HuH-7 (cell line): ENCODE measurements at regions not wholly inside any gene's neighbourhood (a gene's known extent, or its start where the extent isn't known, plus 50 kb on each side); places are given as distances from the start of the nearest gene placed in this dataset.

Experiments
- DNase-seq: peaks from one replicate; pipeline ENCODE4 v3.0.0; 2011; ENCODE audit warnings: low spot score

DNA sequence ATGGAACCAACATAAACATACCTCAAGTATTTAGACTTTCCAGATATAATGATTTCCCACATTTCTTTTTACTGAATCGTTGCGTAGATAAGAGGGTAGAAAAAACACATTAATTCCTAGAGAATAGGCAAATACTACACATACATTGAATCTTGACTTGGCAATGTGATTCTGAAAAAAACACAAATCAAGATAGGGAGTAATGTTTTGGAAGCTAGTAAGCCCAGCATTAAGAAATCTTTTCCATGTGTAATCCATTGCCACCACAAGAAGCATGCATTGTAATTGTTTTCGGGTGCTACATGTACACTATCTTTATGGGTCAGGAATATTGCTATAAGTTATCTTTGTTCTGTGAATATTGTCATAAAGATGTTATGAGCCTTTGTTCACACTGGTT, 269.8 kb upstream of the PDGFD start:
- no peak for DNase-seq

DNA sequence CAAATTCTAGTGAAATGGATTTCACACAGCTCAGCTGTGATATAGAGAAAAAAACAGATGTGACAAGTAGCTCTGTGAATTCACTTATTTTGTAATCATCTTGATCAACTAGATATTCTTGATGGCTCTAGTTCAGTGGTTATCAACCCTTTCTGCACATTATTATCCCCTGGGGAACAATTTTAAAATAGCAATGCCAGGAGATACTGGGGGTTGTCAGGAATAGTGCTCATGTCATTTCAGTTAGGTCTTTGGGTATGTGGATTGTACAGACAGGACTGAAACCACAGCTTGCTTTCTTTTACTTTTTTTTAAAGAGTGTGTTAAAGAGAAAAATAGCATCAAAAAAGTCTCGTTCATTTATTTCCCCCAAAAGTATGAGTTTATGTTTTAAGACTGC, 269.0 kb upstream of the PDGFD start:
- DNase-seq, result no peak

DNA sequence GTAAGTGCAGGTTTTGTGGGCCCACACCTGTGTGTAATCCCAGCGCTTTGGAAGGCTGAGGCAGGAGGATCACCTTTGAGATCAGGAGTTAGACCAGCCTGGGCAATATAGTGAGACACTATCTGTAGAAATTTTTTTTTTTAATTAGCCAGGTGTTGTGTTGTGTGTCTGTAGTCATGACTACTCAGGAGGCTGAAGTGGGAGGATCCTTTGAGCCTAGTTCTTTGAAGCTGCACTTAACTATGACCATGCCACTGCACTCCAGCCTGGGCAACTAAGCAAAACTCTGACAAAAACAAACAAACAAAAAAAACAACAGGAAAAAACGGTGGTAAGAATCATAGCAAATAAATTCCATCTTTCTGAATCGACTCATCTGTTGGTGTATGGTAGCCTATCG, 268.6 kb upstream of the PDGFD start:
- no peak for DNase-seq

DNA sequence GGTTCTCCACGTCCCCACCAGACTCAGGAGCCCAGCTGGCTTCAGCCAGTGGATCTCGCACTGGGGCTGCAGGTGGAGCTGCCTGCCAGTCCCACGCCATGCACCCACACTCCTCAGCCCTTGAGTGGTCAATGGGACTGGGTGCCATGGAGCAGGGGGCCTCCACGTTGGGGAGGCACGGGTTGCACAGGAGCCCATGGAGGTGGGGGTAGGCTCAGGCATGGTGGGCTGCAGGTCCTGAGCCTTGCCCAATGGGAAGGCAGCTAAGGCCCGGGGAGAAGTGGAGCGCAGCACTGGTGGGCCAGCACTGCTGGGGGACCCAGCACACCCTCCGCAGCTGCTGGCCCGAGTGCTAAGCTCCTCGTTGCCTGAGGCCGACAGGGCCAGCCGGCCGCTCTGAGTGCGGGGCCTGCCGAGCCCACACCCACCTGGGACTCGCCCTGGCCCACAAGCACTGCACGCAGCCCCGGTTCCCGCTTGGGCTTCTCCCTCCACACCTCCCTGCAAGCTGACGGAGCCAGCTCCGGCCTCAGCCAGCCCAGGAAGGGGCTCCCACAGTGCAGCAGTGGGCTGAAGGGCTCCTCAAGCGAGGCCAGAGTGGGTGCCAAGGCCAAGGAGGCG, 258.5 kb upstream of the PDGFD start:
- no peak for DNase-seq

DNA sequence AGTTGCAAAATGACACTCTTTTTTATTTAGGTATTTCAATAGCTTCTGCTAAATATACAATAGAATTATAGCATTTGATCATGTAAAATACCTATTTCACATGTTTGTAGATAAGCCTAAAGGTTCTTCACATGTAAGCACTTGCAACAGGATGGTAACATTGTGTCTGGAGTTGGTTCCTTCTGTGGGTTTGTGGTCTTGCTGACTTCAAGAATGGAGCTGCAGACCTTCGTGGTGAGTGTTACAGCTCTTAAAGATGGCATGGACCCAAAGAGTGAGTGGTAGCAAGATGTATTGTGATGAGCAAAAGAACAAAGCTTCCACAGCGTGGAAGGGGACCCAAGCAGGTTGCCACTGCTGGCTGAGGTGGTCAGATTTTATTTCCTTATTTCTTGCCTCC, 246.4 kb upstream of the PDGFD start:
- DNase-seq, result no peak

DNA sequence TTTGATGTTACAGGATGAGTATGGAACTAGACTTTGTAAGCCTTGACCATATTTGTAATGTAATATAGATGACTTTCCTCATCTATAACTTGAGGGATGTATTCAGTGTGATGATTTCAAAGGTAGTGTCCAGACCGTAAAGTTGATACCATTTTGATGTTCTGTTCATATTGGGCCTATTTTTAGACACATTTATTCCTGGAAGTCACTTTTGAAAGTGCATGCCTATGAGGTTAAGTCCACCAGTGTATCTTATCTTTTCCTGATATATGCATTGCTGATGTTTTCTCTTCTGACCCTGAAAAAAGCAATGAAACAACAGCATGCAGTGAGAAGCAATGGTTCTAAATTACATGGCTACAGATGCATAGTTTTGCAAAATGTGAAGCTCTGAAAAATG, 244.7 kb upstream of the PDGFD start:
- DNase-seq, result no peak

DNA sequence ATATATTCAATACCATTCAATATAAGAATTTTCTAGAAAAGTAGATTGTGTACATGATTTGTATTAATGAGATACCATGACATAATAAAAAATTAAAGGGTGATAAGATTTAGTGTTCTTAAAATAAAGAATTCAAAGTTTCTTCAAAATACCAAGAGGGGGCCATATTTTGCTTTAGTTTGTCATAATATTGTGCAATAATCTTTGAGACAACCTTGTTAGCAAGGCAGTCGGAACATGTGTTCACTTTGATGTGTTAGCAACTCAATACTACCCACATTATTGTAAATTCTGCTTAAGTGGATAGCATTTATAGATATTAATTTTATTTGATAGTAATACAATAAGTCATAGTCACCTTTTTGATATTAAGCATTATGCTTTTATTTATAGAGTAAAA, 241.3 kb upstream of the PDGFD start:
- DNase-seq, result no peak

DNA sequence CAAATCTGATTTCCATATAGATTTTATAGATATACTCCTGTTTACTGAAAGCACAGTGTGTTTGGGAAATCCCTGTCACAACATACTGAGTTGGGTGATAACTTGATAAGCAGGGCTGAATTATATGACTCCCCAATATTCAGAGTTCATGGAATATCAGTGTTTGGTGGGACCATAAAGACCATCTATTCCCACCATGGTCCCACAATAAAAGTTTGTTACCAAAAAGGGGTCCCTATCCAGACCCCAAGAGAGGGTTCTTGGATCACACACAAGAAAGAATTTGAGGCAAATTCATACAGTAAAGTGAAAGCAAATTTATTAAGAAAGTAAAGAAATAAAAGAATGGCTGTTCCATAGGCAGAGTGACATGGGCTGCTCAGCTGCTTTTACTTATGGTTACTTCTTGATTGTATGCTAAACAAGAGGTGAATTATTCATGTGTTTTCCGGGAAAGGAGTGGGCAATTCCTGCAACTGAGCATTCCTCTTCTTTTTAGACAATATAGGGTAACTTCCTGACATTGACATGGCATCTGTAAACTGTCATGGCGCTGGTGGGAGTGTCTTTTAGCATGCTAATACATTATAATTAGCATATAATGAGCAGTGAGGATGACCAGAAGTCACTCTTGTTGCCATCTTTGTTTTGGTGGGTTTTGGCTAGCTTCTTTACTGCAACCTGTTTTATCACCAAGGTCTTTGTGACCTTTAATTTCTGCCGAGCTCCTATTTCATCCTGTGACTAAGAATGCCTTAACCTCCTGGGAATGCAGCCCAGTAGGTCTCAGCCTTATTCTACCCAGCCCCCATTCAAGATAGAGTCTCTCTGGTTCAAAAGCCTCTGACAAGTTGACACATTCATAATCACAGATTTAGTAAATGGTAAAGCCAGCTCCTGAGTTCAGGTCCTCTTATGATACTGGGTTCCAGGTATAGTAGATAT, 240.6 kb upstream of the PDGFD start:
- DNase-seq, result no peak

DNA sequence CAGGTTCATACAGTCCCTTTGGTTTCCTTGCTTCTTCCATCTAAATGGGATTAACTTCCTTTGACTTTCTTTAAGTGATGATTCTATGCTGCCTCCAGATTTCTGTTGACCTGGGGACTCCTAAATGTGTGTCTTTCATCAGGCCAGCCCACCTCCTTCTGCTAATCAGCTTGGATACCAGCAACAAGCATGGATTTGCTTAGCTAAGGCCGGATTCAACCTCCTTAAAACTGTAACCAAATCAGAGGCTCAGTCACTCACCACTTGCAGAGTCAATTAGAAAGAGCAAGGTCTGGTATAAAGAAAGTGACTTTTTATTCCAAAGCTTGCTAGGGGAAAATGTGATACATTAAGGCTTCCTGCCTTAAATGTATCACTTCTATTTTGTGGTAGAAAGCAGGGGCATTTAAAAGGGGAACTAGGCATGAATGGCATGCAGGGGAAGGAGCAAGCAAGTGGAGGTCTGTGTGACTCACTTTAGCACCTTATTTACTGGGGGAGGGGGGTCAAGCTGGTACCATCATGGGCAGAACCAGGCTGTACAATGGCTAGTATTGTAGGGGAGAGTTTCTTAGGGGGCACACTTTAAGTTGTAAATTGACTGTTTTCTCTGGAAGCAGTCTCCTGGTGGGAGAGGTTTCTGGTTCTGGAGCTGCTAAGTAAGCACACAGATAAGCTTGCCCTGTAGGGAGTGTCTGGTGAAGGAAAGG, 239.0 kb upstream of the PDGFD start:
- DNase-seq, result no peak

DNA sequence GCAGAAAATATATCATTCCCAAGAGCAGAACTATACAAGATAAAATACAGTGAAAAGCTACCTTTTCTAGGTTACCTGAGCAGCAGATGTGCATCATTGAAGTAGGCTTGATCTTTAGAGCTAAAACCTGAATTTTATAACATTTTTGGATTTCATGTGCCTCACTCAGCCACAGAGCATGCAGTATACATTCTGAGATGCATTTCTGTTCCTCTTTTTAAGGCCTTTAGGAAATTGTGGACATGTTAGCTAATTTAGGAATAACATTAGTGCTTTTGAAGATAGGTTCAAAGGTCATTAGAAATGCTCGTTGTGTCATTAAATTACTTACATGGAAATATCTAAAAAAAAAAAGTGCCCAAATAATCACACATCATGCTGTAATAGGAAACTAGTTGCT, 230.6 kb upstream of the PDGFD start:
- no peak for DNase-seq

DNA sequence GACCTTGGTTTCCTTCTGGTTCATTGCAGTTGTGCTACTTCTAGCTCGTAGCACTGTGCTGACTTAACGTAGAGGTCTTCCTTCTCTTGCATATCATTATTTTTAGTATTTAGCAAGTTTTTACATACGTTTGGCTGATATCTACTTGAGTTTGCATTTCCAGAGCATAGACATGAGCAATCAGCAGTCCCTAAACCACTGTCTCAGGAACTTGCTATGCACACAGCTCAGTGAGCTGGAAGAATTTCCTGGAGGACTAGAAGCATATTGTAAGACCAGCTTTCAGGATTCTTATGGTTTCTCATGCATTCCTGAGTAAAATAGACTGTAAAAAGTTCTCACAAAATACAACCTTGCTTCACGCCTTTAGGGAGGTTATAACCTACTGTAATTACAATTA, 226.7 kb upstream of the PDGFD start:
- DNase-seq, result no peak

DNA sequence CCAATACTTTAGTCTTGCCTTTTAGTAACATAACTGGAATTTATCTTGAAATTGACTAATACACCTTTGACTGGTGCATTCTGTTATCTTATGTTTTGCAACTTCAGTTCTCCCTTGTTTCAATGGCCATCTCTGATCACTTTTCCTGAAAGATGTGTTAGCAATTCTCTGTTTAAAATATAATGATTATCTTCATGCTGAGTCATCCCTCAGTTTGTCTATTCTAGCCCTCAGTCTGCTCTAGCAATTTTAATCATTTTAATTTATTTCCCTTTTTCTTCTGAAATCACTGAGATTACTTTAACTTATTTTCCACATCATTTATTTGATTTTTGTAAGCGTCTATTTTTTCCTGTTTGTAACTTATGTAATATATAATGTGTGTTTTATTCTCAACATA, 221.9 kb upstream of the PDGFD start:
- DNase-seq, result no peak

DNA sequence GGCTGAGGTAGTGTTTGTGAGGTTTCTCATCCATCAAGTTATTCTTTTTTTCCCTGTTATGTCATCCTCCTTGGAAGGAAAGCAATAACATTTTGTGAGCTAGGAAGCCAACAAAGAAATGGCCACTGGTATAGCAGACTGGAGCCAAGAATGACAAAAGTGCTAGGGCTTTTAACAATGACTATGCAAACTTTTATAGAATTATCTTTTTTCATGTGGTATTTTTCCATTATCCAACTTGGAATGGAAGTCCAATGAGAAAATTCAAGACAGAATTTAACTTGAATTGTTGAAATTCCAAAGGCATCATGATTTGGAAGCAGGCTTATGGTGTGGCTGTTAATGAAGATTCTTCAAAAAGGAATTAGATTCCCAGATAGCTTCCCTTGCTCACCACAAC, 216.4 kb upstream of the PDGFD start:
- no peak for DNase-seq

DNA sequence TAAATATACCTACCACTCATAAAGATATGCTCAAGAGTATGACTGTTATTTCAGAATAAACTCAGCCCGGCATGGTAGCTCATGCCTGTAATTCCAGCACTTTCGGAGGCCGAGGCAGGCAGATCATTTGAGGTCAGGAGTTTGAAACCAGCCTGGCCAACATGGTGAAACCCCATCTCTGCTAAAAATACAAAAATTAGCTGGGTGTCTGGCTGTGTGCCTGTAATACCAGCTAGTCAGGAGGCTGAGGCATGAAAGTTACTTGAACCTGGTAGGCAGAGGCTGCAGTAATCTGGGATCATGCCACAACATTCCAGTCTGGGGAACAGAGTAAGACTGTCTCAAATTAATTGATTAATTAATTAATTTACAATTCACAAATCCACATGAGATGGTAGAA, 208.2 kb upstream of the PDGFD start:
- no peak for DNase-seq

DNA sequence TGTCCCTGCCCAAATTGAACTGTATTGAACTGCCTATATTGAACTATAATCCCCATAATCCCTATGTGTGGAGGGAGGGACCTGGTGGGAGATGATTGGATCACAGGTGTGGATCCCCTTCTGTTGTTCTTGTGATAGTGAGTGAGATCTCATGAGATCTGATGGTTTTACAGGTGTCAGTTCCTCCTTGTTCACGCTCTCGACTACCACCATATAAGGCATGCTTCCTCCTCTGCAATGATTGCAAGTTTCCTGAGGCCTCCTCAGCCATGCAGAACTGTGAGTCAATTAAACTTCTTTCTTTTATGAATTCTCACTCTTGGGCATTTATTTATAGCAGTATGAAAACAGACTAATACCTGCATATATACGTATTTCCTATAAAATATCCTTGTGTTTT, 206.5 kb upstream of the PDGFD start:
- DNase-seq, result no peak

DNA sequence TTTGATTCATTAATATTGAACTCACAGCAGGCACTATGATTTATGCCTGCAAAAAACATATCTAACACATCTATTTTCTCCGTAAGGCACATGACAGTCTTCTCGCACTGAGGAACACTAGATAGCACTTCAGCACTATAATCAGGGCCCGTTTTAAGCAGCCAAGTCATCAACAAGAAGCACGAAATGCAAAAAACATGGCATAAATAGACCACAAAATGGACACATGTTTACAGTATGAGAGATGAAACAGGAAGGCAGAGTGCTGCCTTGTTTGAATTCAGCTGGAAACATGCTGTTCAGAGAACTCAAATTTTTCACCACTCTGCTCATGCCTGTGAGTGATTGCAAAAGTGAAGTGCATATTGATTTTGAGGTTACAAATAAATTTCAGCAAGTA, 205.8 kb upstream of the PDGFD start:
- no peak for DNase-seq

DNA sequence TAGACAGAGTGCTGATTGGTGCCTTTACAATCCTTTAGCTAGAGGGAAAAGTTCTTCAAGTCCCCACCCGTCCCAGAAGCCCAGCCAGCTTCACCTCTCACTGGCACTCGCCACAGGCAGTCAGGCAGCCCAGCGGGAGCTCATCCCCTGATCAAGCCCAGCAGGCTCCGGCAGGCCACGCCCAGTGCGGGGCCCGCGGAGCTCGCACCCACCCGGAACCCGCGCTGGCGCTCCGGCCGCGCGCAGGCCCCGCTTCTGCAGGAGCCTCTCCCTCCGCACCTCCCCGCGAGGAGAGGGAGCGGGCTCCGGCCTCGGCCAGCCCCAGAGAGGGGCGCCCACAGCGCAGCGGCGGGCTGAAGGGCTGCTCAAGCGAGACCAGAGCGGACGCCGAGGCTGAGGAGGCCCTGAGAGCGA, 202.4 kb upstream of the PDGFD start:
- DNase-seq, result no peak

DNA sequence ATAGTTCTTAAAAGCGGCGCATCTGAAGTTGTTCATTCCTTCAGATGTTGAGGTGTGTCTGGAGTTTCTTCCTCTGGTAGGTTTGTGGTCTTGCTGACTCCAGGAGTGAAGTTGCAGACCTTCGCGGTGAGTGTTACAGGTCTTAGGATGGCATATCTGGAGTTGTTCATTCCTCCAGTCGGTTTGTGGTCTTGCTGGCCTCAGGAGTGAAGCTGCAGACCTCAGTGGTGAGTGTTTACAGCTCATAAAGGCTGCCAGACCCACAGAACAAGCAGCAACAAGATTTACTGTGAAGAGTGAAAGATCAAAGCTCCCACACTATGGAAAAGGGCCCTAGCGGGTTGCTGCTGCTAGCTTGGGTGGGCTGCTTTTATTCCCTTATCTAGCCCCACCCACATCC, 201.7 kb upstream of the PDGFD start:
- DNase-seq, result no peak

DNA sequence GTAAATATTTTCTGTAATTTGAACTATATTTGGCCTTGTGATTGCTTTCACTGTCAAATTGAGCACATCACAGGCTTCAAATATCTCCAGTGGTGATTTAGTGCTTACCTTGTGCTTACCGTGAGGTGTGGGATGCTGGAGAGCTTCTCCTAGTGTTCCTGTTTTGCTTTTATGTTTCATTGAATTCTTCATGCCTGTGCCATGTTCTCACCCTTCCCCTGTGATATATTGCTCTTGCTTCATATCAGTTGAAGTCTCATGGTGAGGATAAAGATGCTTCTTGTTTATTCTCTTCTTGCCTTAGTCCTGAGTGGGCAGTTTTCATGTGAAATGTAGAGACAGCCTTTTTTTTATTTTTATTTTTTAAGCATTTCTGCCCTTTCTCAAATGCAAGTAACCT, 198.0 kb upstream of the PDGFD start:
- DNase-seq, result no peak

DNA sequence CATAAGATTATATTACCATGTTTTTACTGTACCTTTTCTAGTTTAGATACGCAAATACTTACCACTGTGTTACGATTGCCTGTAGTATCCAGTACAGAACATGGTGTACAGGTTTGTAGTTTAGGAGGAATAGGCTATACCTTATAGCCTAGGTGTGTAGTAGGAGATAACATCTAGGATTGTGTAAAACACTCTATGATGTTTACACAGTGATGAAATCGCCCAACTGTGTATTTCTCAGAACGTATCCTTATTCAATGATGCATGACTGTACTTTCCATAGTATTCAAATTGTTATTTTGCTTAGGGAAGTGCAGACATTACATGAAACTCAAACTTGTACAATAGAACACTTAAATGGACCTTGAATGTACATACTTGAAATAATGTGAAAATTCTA, 188.1 kb upstream of the PDGFD start:
- DNase-seq, result no peak

DNA sequence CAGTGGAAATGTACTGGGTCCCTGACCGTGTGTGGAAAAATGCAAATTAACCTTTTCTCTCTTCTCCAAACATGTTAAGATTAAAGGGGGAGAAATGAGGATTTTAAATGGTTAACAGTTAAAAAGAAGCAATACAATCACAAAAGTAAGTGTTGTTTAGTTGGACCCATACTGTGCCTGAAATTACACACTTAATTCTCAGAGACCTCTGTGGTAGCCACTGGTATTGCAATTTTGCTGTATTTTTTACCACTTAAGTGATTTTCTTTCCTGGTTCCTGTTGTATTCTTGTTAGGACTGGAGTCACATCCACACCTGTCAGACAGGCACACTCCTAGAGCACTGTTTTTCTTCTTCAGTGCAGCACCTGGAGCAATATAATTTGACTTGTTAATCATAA, 179.6 kb upstream of the PDGFD start:
- no peak for DNase-seq

DNA sequence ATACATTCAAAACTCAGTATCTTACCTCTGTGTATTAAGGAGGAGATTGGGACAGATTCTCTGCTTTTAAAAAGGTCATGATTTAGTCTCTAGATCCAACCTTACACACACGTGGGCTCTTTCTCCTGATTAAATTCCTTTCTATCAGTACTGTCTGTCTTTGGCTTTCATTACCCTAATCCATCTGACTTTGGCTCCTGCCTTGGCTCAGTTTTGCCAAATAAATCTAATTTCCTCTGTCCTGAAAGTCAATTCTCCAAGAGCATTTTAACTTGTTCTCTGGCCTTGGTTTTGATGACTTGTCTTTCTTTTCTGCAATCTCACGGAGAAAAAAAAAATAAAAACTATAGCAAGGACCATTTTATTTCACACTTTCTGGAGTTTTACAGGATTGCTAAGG, 176.6 kb upstream of the PDGFD start:
- DNase-seq, result no peak

DNA sequence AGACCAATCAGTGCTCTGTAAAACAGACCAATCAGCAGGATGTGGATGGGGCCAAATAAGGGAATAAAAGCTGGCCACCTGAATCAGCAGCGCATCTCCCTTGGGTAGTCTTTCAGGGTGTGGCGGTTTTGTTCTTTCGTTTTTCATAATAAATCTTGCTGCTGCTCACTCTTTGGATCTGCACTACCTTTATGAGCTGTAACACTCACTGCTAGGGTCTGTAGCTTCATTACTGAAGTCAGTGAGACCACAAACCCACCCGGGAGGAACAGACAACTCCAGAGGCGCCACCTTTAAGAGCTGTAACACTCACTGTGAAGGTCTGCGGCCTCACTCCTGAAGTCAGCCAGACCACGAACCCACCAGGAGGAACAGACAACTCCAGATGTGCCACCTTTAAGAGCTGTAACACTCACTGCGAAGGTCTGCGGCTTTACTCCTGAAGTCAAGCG, 175.5 kb upstream of the PDGFD start:
- DNase-seq, result no peak
